Hepatocyte (in vitro differentiated cells): ENCODE measurements at regions not wholly inside any gene's neighbourhood (a gene's known extent, or its start where the extent isn't known, plus 50 kb on each side); places are given as distances from the start of the nearest gene placed in this dataset.

Experiments
- CTCF ChIP-seq: fragments of 200-600 bp; sonication (generic); IDR thresholded peaks from 2 replicates; pipeline ENCODE4 v1.5.1; 2016; ENCODE audit warnings: antibody characterized with exemption, mild to moderate bottlenecking; ENCODE audit not compliant: poor library complexity
- EZH2 ChIP-seq: fragments of 200-600 bp; sonication (generic); IDR thresholded peaks from 2 replicates; pipeline ENCODE4 v1.6.1; 2016; ENCODE audit warnings: antibody characterized with exemption, mild to moderate bottlenecking, borderline replicate concordance

DNA sequence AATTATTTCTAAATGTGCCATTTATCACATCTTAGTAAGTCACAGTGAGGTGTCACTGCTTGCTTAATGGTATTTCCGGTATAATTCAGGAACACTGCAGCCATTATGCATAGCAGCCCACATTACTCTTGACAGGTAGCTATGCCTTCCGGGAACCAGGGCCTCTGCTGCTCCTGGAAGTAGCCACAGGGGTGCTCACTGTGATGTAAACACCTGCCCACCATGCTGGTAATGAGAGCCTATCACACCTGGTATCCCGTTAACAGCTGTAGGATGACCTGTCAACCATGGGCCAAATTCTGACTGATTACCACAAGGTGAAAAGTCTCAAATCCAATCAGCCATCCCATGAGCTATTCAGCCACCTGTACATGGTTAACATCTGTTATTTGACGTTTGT, 647.0 kb upstream of the NXPH2 start:
- TF ChIP-seq EZH2 (no peak), CTCF (no peak)
